ENCODE measurements at regions not wholly inside any gene's neighbourhood (a gene's known extent, or its start where the extent isn't known, plus 50 kb on each side); places are given as distances from the start of the nearest gene placed in this dataset.

DNA sequence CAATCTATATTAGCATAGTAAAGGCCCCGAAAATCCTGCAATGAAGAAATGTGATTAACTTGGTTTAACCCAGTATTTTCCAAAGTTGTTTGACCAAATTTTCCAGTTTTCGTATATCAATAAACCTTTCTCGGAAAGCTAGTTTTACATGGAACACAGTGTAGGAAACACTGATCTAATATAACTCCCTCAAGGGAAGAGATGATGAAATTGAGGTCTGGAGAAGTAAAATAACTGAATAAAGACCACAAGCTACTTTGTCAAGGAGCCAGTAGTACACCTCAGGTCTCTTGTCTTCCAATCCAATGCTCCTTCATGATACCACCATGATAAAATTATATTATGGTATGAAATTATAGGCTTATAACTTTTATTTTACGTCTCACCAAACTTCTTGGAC, 118.1 kb upstream of the TARS1 start:
- Histone ChIP-seq H3K36me3 (ENCODE audit: control insufficient read depth, insufficient read depth, low read length) (no peaks in the 10 kb centered on the region), H3K27me3 (ENCODE audit: control insufficient read depth, insufficient read depth, low read length) (no peaks in the 10 kb centered on the region), H3K4me3 (ENCODE audit: low read depth, low read length) (no peak overlapping the region)
- DNase-seq (ENCODE audit: low read depth) = no peak
- TF ChIP-seq, protein P1, sequence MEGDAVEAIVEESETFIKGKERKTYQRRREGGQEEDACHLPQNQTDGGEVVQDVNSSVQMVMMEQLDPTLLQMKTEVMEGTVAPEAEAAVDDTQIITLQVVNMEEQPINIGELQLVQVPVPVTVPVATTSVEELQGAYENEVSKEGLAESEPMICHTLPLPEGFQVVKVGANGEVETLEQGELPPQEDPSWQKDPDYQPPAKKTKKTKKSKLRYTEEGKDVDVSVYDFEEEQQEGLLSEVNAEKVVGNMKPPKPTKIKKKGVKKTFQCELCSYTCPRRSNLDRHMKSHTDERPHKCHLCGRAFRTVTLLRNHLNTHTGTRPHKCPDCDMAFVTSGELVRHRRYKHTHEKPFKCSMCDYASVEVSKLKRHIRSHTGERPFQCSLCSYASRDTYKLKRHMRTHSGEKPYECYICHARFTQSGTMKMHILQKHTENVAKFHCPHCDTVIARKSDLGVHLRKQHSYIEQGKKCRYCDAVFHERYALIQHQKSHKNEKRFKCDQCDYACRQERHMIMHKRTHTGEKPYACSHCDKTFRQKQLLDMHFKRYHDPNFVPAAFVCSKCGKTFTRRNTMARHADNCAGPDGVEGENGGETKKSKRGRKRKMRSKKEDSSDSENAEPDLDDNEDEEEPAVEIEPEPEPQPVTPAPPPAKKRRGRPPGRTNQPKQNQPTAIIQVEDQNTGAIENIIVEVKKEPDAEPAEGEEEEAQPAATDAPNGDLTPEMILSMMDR (IDR thresholded peaks at IDR 0.05; ENCODE audit: insufficient read depth, low read length, poor library complexity, severe bottlenecking) = no peak

DNA sequence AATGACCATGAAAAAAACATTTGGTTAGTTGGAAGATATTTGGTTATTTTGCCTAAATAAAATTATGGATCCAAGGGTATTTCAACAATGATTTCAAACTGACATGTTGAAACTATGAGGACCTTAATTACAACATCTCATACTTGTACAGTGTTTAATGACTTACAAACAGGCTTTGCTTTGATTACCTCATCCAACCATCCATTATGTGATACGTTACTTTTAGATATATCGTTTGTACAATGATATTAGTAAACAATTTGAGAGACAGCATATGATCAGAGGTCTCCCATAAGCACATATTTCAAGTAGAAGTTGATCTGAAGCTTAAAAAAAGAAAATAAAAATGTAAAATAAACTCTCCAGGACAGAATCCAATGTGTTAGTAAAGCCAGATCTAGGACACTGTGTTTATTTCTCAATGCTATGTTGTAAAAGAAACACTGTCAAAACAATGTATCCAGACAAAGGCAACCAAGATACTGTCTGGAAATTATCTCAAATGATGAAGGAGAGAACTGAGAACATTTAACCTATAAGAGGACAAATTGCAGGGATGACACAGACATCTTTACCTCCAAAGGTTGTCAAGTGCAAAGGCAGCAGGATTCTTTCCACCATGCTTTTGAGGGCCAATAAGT, 116.0 kb upstream of the TARS1 start:
- DNase-seq (ENCODE audit: low read depth) = no peak
- TF ChIP-seq, protein P1 (IDR thresholded peaks at IDR 0.05; ENCODE audit: insufficient read depth, low read length, poor library complexity, severe bottlenecking) = no peak
- no peaks in the 10 kb centered on the region for H3K27me3 ChIP-seq (ENCODE audit: control insufficient read depth, insufficient read depth, low read length)
- H3K36me3 ChIP-seq (ENCODE audit: control insufficient read depth, insufficient read depth, low read length) = no peaks in the 10 kb centered on the region
- no peak overlapping the region for H3K4me3 ChIP-seq (ENCODE audit: low read depth, low read length)

DNA sequence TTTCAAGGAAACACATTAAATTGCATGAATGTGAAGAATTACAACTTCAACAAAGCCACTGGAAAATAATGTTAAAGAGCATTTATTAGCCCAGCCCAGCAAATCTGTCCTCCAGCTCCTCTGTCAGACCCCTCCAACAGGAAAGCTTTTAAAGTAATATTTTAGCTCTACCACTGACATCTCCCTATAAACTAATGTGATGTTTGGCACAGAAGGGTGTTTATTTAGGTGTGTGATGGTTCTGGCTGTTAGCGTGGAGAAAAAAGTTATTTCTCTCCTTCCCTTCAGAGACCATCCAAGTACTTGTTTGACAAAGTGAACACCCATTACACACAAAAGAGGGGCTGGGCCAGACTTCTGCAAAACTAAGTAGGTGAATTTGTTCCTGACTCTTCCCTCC, 111.9 kb upstream of the TARS1 start:
- no peak for DNase-seq (ENCODE audit: low read depth)
- H3K27me3 ChIP-seq (ENCODE audit: control insufficient read depth, insufficient read depth, low read length) = no peaks in the 10 kb centered on the region
- TF ChIP-seq, protein P1 (IDR thresholded peaks at IDR 0.05; ENCODE audit: insufficient read depth, low read length, poor library complexity, severe bottlenecking) = no peak
- no peak overlapping the region for H3K4me3 ChIP-seq (ENCODE audit: low read depth, low read length)
- no peaks in the 10 kb centered on the region for H3K36me3 ChIP-seq (ENCODE audit: control insufficient read depth, insufficient read depth, low read length)

DNA sequence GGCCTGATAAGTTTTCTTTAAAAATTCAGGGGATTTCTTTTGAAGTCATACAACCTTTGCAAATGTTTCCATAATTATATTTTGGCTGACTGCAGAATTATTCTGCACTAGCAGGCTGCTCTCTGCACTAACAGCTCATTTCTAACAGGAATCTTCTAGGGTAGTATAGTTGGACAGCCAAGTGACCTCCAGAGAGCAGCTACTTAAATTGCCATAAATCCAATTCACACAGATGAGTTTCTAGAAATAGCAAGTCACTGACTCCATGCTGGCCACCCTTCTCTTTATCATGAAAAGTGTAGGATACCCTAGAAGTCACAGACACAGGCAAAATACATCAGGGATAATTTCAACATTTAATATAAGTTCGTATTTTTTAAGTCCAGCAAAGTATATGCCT, 110.9 kb upstream of the TARS1 start:
- Histone ChIP-seq H3K27me3 (ENCODE audit: control insufficient read depth, insufficient read depth, low read length) (no peaks in the 10 kb centered on the region), H3K4me3 (ENCODE audit: low read depth, low read length) (no peak overlapping the region), H3K36me3 (ENCODE audit: control insufficient read depth, insufficient read depth, low read length) (no peaks in the 10 kb centered on the region)
- DNase-seq (ENCODE audit: low read depth) = no peak
- TF ChIP-seq, protein P1 (IDR thresholded peaks at IDR 0.05; ENCODE audit: insufficient read depth, low read length, poor library complexity, severe bottlenecking) = no peak

DNA sequence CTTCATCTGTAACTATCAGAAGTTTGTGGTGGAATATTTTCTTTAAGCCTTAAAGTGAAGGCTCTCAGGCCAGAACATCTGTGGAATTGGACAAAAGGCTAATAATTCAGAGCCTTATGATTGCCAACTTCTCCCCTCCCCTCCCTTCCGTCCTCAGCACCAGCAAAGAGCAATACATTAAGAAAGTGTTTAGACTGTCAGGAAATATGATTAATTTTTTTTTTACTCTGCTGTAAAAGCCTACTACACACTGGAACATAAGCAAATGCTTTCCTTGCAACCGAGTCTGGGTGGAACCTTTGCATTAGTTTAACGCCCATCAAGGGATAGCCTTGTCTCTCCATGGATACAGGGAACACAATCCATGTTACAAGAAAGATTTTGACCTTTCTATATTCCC, 110.3 kb upstream of the TARS1 start:
- H3K4me3 ChIP-seq (ENCODE audit: low read depth, low read length) = no peak overlapping the region
- TF ChIP-seq, protein P1 (IDR thresholded peaks at IDR 0.05; ENCODE audit: insufficient read depth, low read length, poor library complexity, severe bottlenecking) = no peak
- no peaks in the 10 kb centered on the region for H3K27me3 ChIP-seq (ENCODE audit: control insufficient read depth, insufficient read depth, low read length)
- no peak for DNase-seq (ENCODE audit: low read depth)
- H3K36me3 ChIP-seq (ENCODE audit: control insufficient read depth, insufficient read depth, low read length) = no peaks in the 10 kb centered on the region

DNA sequence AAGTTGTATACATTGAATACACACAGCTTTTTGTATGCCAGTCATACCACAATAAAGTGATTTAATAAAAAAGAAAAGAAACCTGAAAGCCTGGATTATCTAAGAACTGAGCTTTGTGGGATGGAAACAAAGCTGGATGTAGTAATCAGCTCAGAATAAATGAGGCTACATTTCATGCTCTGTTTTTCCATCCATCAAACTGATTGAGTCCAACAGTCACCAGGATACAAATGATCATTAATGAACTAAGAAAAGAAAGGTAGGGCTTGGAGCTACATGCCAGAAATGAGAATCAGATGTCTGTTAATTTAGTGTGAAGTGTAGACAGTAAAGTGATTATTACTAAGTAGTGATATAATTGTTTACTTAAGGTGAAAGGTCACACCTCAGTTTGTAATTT, 109.8 kb upstream of the TARS1 start:
- no peaks in the 10 kb centered on the region for H3K27me3 ChIP-seq (ENCODE audit: control insufficient read depth, insufficient read depth, low read length)
- H3K36me3 ChIP-seq (ENCODE audit: control insufficient read depth, insufficient read depth, low read length) = no peaks in the 10 kb centered on the region
- H3K4me3 ChIP-seq (ENCODE audit: low read depth, low read length) = no peak overlapping the region
- TF ChIP-seq, protein P1 (IDR thresholded peaks at IDR 0.05; ENCODE audit: insufficient read depth, low read length, poor library complexity, severe bottlenecking) = no peak
- DNase-seq (ENCODE audit: low read depth) = no peak

Measured in kidney epithelial cell (primary cell).